GM18498 (cell line): ENCODE measurements at regions not wholly inside any gene's neighbourhood (a gene's known extent, or its start where the extent isn't known, plus 50 kb on each side); places are given as distances from the start of the nearest gene placed in this dataset.
"Not testable (repeated sequence)": the region's sequence is repeated elsewhere in the genome, so short reads cannot be mapped to it uniquely, and the experiment has no call there.

Experiments
- ATAC-seq: cut with Tn5 transposase; IDR thresholded peaks from one replicate; pipeline ENCODE4 v1.9.1; 2021; ENCODE audit warnings: mild to moderate bottlenecking, moderate library complexity; ENCODE audit not compliant: unreplicated experiment

- ATAC-seq = not testable (repeated sequence)
These were observed 125.3 kb downstream of the GOLGA6L4 start for GRCh38 chr15:84360902-84361301.

GRCh38 chr15:84384421-84384820 is 148.8 kb downstream of the GOLGA6L4 start:
- not testable (repeated sequence) for ATAC-seq

GRCh38 chr15:84387086-84387485 is 151.5 kb downstream of the GOLGA6L4 start:
- no peak for ATAC-seq

GRCh38 chr15:84388201-84388600 is 152.6 kb downstream of the GOLGA6L4 start:
- not testable (repeated sequence) for ATAC-seq

DNA sequence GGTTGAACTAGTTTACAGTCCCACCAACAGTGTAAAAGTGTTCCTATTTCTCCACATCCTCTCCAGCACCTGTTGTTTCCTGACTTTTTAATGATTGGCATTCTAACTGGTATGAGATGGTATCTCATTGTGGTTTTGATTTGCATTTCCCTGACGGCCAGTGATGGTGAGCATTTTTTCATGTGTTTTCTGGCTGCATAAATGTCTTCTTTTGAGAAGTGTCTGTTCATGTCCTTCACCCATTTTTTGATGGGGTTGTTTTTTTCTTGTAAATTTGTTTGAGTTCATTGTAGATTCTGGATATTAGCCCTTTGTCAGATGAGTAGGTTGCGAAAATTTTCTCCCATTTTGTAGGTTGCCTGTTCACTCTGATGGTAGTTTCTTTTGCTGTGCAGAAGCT is 153.1 kb downstream of the GOLGA6L4 start:
- ATAC-seq = not testable (repeated sequence)

DNA sequence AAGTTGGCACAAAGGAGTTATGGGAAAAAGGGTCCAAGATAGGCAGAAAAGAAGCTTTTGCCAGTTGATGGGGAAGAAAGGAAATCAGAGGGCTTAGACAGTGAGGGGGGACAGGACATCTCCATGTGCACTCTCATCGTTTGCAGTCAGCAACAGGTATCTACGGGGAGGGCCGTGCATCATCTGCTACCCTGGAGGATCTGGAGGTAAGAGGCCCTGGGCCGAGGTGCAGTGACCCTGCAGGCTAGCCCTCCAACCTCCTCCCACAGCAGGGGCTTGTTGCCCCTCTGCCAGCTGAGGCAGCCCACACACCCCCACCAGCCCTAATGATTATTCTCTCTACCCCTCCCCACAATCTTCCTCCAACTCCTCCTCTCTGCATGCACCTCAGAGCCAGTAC is 154.8 kb downstream of the GOLGA6L4 start:
- ATAC-seq = not testable (repeated sequence)

GRCh38 chr15:84391191-84391590 is 155.6 kb downstream of the GOLGA6L4 start:
- no peak for ATAC-seq

DNA sequence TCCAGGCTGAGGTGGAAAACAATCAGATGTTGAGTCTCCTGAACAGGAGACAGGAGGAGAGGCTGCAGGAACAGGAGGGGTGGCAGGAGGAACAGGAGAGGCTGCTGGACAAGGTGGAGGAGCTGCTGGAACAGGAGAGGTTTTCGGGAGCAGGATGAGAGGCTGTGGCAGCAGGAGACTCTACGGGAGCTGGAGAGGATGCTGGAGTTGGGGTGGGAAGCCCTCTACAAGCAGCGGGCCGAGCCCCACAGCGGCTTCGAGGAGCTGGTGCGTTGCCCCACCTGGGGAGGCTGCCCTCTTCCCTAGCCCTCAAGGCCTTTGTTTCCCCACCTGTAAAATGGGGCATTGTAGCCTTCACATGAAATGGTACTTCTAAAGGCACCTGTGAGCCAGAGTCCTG is 156.4 kb downstream of the GOLGA6L4 start:
- not testable (repeated sequence) for ATAC-seq

- ATAC-seq = not testable (repeated sequence)
These were observed 157.9 kb downstream of the GOLGA6L4 start for GRCh38 chr15:84393386-84393936.

GRCh38 chr15:84393966-84394365 is 158.4 kb downstream of the GOLGA6L4 start:
- ATAC-seq = not testable (repeated sequence)

DNA sequence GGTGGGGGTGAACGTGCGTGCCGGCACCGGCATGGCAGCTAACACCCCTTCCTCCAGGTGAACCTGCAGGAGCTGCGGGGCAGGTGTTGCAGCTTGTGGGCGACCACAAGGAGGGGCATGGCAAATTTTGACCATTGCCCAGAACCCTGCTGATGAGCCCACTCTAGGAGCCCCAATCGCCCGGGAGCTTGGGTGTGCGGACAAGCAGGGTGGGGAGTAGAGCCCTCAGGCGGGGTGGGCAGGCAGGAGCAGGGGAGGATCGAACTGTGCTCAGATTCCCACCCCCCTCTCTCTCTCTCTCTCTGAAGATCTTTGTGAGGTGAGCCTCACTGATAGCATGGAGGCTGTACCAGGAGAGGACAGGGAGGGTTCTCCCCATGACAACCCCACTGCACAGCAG is 159.8 kb downstream of the GOLGA6L4 start:
- not testable (repeated sequence) for ATAC-seq

GRCh38 chr15:84395881-84396280 is 160.3 kb downstream of the GOLGA6L4 start:
- ATAC-seq = not testable (repeated sequence)

- ATAC-seq = not testable (repeated sequence)
These were observed 161.5 kb downstream of the GOLGA6L4 start for GRCh38 chr15:84397066-84397465.

- not testable (repeated sequence) for ATAC-seq
These were observed 162.5 kb downstream of the GOLGA6L4 start for GRCh38 chr15:84398087-84398486.

GRCh38 chr15:84398763-84399701 is 163.5 kb downstream of the GOLGA6L4 start:
- no peak for ATAC-seq

DNA sequence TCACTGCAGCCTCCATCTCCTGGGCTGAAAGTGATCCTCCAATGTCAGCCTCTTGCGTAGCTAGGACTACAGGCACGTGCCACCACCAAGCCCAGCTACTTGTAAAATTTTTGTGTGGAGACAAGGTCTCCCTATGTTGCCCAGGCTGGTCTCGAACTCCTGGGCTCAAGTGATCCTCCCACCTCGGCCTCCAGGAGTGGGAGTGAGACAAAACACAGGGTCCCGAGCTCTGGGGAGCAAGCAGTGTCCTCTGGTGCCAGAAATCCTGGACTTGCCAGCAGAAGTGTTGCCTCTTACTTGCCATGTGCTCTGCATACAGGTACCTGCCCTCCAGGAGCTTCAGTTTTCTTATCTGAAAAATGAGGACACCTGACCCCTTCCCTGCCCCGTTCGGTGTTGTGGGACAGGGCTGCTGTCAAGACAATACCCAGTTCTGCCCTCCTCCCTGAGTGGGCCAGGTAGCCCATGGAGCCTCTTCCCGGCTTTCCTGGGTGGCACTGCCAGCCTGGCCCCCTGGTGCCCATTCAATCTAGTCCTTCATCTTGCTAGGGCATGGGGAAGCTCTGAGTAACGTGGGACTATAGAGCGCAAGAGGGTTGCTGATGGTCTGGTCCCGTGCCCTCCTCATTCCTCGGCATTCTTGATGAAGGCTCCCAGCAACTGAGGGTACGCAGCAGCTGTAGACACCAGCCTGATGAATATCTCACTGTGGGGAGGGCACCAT is 164.6 kb downstream of the GOLGA6L4 start:
- ATAC-seq = no peak

GRCh38 chr15:84400820-84401219 is 165.2 kb downstream of the GOLGA6L4 start:
- no peak for ATAC-seq

DNA sequence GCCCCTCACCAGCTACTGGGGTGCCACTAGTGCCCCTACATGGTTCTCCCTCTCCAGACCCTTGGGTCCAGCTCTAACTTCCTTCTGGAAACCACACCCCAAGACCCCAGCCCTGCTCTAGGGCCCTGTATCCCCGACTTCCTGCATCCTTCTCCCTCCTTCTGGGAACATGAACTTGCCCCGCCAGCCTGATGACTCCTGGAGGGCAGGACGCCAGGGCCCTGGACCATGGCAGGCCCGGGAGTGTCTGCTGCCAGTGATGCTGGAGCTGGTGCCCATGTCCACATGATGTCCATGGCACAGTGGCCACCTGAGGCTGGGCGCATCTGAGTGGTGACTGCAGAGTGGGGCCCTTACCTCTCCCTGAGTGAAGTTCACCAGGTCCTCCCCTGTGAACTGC is 165.9 kb downstream of the GOLGA6L4 start:
- not testable (repeated sequence) for ATAC-seq

- not testable (repeated sequence) for ATAC-seq
These were observed 166.6 kb downstream of the GOLGA6L4 start for GRCh38 chr15:84401891-84402840.
